HepG2 (cell line): ENCODE measurements at regions not wholly inside any gene's neighbourhood (a gene's known extent, or its start where the extent isn't known, plus 50 kb on each side); places are given as distances from the start of the nearest gene placed in this dataset.

ENCODE experiments used
- ATAC-seq: fragments of 200-7000 bp; cut with Tn5 transposase; 3 replicates; pipeline ENCODE4 v1.9.1; 2020; ENCODE audit warnings: mild to moderate bottlenecking, moderate library complexity
- BruUV-seq: library from RNA; stranded (reverse); fragments of 400-500 nt; replicated peaks from 2 replicates; lab custom pipeline; 2021; lab: Mats Ljungman, UMichigan
- CTCF ChIA-PET: fragments of 300-600 bp; formaldehyde crosslinking; extraction: SDS; loops from one replicate; lab custom pipeline; 2021; ENCODE audit warnings: low total read pairs, inconsistent platforms, low intra/inter-chr PET ratio; lab: Yijun Ruan, JAX
- POLR2A ChIA-PET: fragments of 350-600 bp; sonication (Branson Sonifier 250); formaldehyde crosslinking; loops from one replicate; lab custom pipeline; 2020; ENCODE audit warnings: antibody characterized with exemption, inconsistent platforms; lab: Yijun Ruan, JAX
- DNase-seq: peaks from one replicate; pipeline ENCODE4 v3.0.0-alpha.2; 2015; ENCODE audit warnings: low spot score
- FAIRE-seq: peaks from 3 replicates; lab custom pipeline; 2011; peaks lifted over from hg19 to GRCh38; lab: Jason Lieb, UNC
- H2AFZ ChIP-seq: one replicate; pipeline ENCODE4 v1.6.1; 2011; ENCODE audit warnings: low read length, inconsistent platforms
- H3K27ac ChIP-seq: fragments of 300-600 bp; 3 replicates; pipeline ENCODE4 v1.8.0; 2011; ENCODE audit warnings: mixed run types, mild to moderate bottlenecking, mixed read lengths, low read length, inconsistent platforms; ENCODE audit not compliant: insufficient read depth; ENCODE audit errors: extremely low read length
- H3K27me3 ChIP-seq, 2 experiments: fragments of 200-600 bp in 1 of 2; 2 replicates in 1 of 2; 3 replicates in 1 of 2; pipeline versions ENCODE4 v1.6.0 to v1.8.0; 2011; ENCODE audit warnings: low read length in 2 of 2, mild to moderate bottlenecking in 2 of 2, moderate library complexity in 2 of 2, inconsistent platforms in 1 of 2; ENCODE audit not compliant: insufficient read depth in 2 of 2, control insufficient read depth in 1 of 2
- H3K36me3 ChIP-seq, 2 experiments: fragments of 200-600 bp in 1 of 2; replicated peaks in 1 of 2; 2 replicates in 1 of 2; 3 replicates in 1 of 2; pipeline versions ENCODE4 v1.5.1 to v1.8.0; 2011; ENCODE audit warnings: low read length in 2 of 2, inconsistent platforms in 1 of 2; ENCODE audit not compliant: insufficient read depth in 2 of 2, control insufficient read depth in 1 of 2
- H3K4me1 ChIP-seq: 2 replicates; pipeline ENCODE4 v1.5.1; 2012; ENCODE audit warnings: low read length, inconsistent platforms; ENCODE audit not compliant: insufficient read depth
- H3K4me2 ChIP-seq: 2 replicates; pipeline ENCODE4 v1.6.0; 2011; ENCODE audit warnings: low read depth, low read length, inconsistent platforms
- H3K4me3 ChIP-seq, 3 experiments: fragments of 200-600 bp in 1 of 3; sonication (generic), shearing (Covaris generic) in 1 of 3; replicated peaks in 1 of 3; 2 replicates each; pipeline ENCODE4 v1.5.1; 2011 to 2016; ENCODE audit warnings: low read length in 3 of 3, inconsistent platforms in 2 of 3, low read depth in 2 of 3, mild to moderate bottlenecking in 2 of 3, control low read depth in 1 of 3, mixed read lengths in 1 of 3; ENCODE audit not compliant: insufficient read depth in 1 of 3
- H3K79me2 ChIP-seq: one replicate; pipeline ENCODE4 v1.6.1; 2011; ENCODE audit warnings: low read length, inconsistent platforms; ENCODE audit not compliant: insufficient read depth
- H3K9ac ChIP-seq: 2 replicates; pipeline ENCODE4 v1.6.0; 2011; ENCODE audit warnings: mild to moderate bottlenecking, low read depth, low read length, inconsistent platforms; ENCODE audit not compliant: insufficient read depth
- H3K9me3 ChIP-seq: 2 replicates; pipeline ENCODE4 v1.5.1; 2012; ENCODE audit warnings: mild to moderate bottlenecking, low read length
- H4K20me1 ChIP-seq: 2 replicates; pipeline ENCODE4 v1.6.0; 2011; ENCODE audit warnings: inconsistent platforms, mild to moderate bottlenecking, low read length, moderate library complexity; ENCODE audit not compliant: insufficient read depth
- KDM1A ChIP-seq: IDR thresholded peaks from 2 replicates; pipeline ENCODE4 v1.6.1; 2016; ENCODE audit warnings: missing compliant biosample characterization
- NAIF1 ChIP-seq: sonication (generic); formaldehyde crosslinking; IDR thresholded peaks from 2 replicates; pipeline ENCODE4 v1.5.0; 2020; ENCODE audit warnings: mild to moderate bottlenecking, missing genetic modification reagents, borderline replicate concordance
- PRDM15 ChIP-seq: sonication (generic); formaldehyde crosslinking; IDR thresholded peaks from 2 replicates; pipeline ENCODE4 v1.4.0; 2020; ENCODE audit warnings: missing genetic modification reagents
- PTBP1 ChIP-seq: fragments of 200-400 bp; formaldehyde crosslinking; IDR thresholded peaks from 2 replicates; pipeline ENCODE4 v1.6.1; 2018; ENCODE audit warnings: low read length, low read depth; ENCODE audit not compliant: poor library complexity, severe bottlenecking
- RFX5 ChIP-seq: IDR thresholded peaks from 2 replicates; pipeline ENCODE4 v1.6.1; 2011; ENCODE audit warnings: low read depth, low read length, improper control_type of control experiment
- RNF219 ChIP-seq: sonication (generic); formaldehyde crosslinking; IDR thresholded peaks from 2 replicates; pipeline ENCODE4 v1.5.0; 2020; ENCODE audit warnings: mild to moderate bottlenecking, missing genetic modification reagents
- ZNF180 ChIP-seq: sonication (generic); formaldehyde crosslinking; IDR thresholded peaks from 2 replicates; pipeline ENCODE4 v1.4.0; 2020; ENCODE audit warnings: low read depth, missing genetic modification reagents, borderline replicate concordance
- ZNF367 ChIP-seq: sonication (generic); formaldehyde crosslinking; IDR thresholded peaks from 2 replicates; pipeline ENCODE4 v1.4.0; 2020; ENCODE audit warnings: missing genetic modification reagents, borderline replicate concordance
- ZNF598 ChIP-seq: sonication (generic); formaldehyde crosslinking; IDR thresholded peaks from 2 replicates; pipeline ENCODE4 v1.5.1; 2020; ENCODE audit warnings: mild to moderate bottlenecking, missing genetic modification reagents, borderline replicate concordance
- WGBS: methylation state at CpG from one replicate; pipeline ENCODE4 v1.1.6; 2017; ENCODE audit warnings: low lambda C conversion rate; 5-methylcytosine and 5-hydroxymethylcytosine counted together
- in situ Hi-C: cut with HindIII; loops from 2 replicates; pipeline ENCODE4 v1.10.0; 2017; ENCODE audit warnings: low pct_unique_long_range_greater_than_20kb; ENCODE audit not compliant: extremely low pct_ligation_motif_present
- intact Hi-C: fragments of 100-400 bp; cut with micrococcal nuclease; formaldehyde crosslinking; loops from one replicate; pipeline ENCODE4 v1.10.0; 2022; ENCODE audit not compliant: unreplicated experiment

GRCh38 chr5:155200608-155201007, 187.1 kb downstream of the KIF4B start:
- CTCF ChIA-PET = no interaction called here
- no TSS peak for BruUV-seq
- WGBS = 0% methylated on average over 2 of the region's 4 CpGs
- TF ChIP-seq RFX5 (no peak), PRDM15 (CRISPR knock-in tag) (no peak)
- TF ChIP-seq, all 625 proteins: peak for 0
- no peak overlapping the region for H3K9ac ChIP-seq
- no peaks in the 10 kb centered on the region for H3K9me3 ChIP-seq
- no peaks in the 10 kb centered on the region for H4K20me1 ChIP-seq
- no peak overlapping the region for H3K4me3 ChIP-seq
- H2AFZ ChIP-seq = no peak overlapping the region
- DNase-seq (no peak), ATAC-seq (no peak), FAIRE-seq (no peak)
- POLR2A ChIA-PET = no interaction called here
- in situ Hi-C loops (no loop called here), intact Hi-C loops (no loop called here)
- no peaks in the 10 kb centered on the region for H3K27me3 ChIP-seq
- H3K79me2 ChIP-seq = no peaks in the 10 kb centered on the region
- no peaks in the 10 kb centered on the region for H3K4me1 ChIP-seq
- H3K4me2 ChIP-seq = no peak overlapping the region
- H3K36me3 ChIP-seq = no peaks in the 10 kb centered on the region
- no peak overlapping the region for H3K27ac ChIP-seq

- 3% methylated on average over 1 of the region's 1 CpG for WGBS
- in situ Hi-C loops (no loop called here), intact Hi-C loops (no loop called here)
- Histone ChIP-seq H3K9ac (no peak overlapping the region), H3K27me3 (no peaks in the 10 kb centered on the region), H4K20me1 (no peaks in the 10 kb centered on the region), H3K36me3 (no peaks in the 10 kb centered on the region), H3K4me3 (no peak overlapping the region), H3K4me1 (no peaks in the 10 kb centered on the region), H3K4me2 (no peak overlapping the region), H3K9me3 (no peaks in the 10 kb centered on the region), H2AFZ (no peak overlapping the region), H3K79me2 (no peaks in the 10 kb centered on the region), H3K27ac (no peak overlapping the region)
- BruUV-seq = no TSS peak
- ChIA-PET POLR2A (no interaction called here), CTCF (no interaction called here)
- FAIRE-seq (no peak), DNase-seq (no peak), ATAC-seq (no peak)
- no peak for TF ChIP-seq PTBP1
- TF ChIP-seq KDM1A (CRISPR knock-in tag) = no peak
- TF ChIP-seq RNF219 = no peak
- TF ChIP-seq ZNF367 (CRISPR knock-in tag) = no peak
- no peak for TF ChIP-seq NAIF1 (CRISPR knock-in tag)
- no peak for TF ChIP-seq ZNF598 (CRISPR knock-in tag)
- TF ChIP-seq ZNF180 (CRISPR knock-in tag) = no peak
Measured at GRCh38 chr5:155211764-155212163, 198.2 kb downstream of the KIF4B start.
